ENCODE measurements at regions not wholly inside any gene's neighbourhood (a gene's known extent, or its start where the extent isn't known, plus 50 kb on each side); places are given as distances from the start of the nearest gene placed in this dataset.

DNA sequence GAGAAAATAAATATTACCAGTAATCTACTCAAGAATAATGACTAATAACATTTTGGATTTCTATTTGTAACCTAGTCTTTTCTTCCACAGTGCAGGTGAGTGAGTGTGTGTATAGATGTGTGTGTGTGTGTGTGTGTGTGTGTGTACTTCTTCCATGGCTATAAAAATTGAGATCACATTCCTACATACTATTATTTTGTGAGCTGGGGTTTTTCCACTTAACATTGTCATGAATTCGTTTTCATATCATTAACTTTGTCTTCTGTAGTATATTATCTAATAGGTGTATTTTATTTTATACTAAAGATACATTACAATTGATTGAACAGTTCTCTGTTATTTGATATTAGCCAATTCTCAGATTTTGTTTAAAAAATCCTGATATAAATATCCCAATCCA, 152.4 kb upstream of the TRPC7 start:
- TF ChIP-seq, protein P1, sequence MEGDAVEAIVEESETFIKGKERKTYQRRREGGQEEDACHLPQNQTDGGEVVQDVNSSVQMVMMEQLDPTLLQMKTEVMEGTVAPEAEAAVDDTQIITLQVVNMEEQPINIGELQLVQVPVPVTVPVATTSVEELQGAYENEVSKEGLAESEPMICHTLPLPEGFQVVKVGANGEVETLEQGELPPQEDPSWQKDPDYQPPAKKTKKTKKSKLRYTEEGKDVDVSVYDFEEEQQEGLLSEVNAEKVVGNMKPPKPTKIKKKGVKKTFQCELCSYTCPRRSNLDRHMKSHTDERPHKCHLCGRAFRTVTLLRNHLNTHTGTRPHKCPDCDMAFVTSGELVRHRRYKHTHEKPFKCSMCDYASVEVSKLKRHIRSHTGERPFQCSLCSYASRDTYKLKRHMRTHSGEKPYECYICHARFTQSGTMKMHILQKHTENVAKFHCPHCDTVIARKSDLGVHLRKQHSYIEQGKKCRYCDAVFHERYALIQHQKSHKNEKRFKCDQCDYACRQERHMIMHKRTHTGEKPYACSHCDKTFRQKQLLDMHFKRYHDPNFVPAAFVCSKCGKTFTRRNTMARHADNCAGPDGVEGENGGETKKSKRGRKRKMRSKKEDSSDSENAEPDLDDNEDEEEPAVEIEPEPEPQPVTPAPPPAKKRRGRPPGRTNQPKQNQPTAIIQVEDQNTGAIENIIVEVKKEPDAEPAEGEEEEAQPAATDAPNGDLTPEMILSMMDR (IDR thresholded peaks at IDR 0.05) = no peak
- no peaks in the 10 kb centered on the region for H3K4me1 ChIP-seq
- H3K36me3 ChIP-seq = no peaks in the 10 kb centered on the region
- no peak for DNase-seq
- no peak overlapping the region for H3K4me3 ChIP-seq
- H3K27ac ChIP-seq = no peak overlapping the region
- intact Hi-C loops (cut with DNase I) = no loop called here
- H3K9me3 ChIP-seq = no peaks in the 10 kb centered on the region
- H3K27me3 ChIP-seq = no peaks in the 10 kb centered on the region
- ATAC-seq = no peak

DNA sequence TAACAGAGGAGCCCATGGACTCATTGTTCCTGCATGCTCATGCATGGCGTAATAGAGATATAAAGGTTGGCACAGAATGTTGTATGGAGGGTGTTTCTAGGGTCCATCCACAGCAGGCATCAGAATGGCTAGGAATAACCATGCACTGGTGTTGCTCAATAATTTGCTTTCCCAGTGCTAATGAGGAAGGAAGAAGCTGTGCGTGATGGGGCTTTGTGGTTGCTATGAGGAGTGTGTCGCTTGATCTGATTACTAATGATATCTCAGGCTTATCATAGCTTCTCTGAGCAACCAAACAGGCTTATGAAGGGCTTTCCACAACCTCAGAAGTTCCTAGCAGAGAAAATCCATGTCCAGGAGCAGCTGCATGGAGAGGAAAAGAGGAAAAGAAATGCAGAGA, 151.3 kb upstream of the TRPC7 start:
- H3K36me3 ChIP-seq = no peaks in the 10 kb centered on the region
- H3K27me3 ChIP-seq = no peaks in the 10 kb centered on the region
- no peak for DNase-seq
- intact Hi-C loops (cut with DNase I) = no loop called here
- ATAC-seq = no peak
- no peaks in the 10 kb centered on the region for H3K4me1 ChIP-seq
- H3K27ac ChIP-seq = no peak overlapping the region
- H3K9me3 ChIP-seq = no peaks in the 10 kb centered on the region
- TF ChIP-seq, protein P1 (IDR thresholded peaks at IDR 0.05) = no peak
- H3K4me3 ChIP-seq = no peak overlapping the region

DNA sequence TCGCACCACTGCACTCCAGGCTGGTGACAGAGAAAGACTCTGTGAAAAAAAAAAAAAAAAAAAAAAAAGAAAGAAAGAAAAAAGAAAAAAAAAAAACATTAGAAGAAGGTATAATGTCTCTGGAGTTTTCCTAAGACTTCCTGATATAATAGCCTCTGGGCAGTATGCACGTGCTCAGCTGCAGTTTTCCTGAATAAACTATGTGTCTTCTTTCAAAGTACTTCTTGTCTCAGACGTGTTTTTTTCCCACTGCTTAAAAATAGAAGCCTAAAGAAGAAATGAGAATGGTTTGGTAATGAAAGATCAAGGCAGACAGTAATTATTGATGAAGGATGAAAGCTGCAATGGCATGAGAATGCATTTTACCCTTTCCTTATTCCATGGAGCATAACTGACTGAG, 148.1 kb upstream of the TRPC7 start:
- Histone ChIP-seq H3K9me3 (no peaks in the 10 kb centered on the region), H3K4me1 (no peaks in the 10 kb centered on the region), H3K27me3 (no peaks in the 10 kb centered on the region), H3K36me3 (no peaks in the 10 kb centered on the region), H3K4me3 (no peak overlapping the region), H3K27ac (no peak overlapping the region)
- TF ChIP-seq, protein P1 (IDR thresholded peaks at IDR 0.05) = no peak
- ATAC-seq = no peak
- no peak for DNase-seq
- intact Hi-C loops (cut with DNase I) = no loop called here

DNA sequence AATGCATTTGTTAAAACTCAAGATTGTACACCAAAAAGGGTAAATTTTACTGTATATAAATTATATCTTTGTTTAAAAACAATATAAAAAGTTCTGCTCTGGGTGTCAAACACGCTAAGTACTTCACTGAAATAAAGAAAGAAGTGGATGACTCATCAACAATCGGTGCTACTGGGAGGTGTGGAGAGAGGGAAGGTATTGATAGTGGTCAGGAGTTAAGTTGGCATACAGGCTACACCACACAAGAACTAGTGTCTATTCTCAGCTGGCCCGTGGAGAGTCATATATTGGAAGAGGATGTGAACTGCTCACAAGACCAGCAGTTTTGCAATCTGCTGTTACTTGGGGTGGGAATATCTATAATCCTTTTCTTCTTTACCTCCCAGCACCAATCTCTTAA, 145.7 kb upstream of the TRPC7 start:
- Histone ChIP-seq H3K4me1 (no peaks in the 10 kb centered on the region), H3K36me3 (no peaks in the 10 kb centered on the region), H3K27me3 (no peaks in the 10 kb centered on the region), H3K27ac (no peak overlapping the region), H3K4me3 (no peak overlapping the region), H3K9me3 (no peaks in the 10 kb centered on the region)
- intact Hi-C loops (cut with DNase I) = no loop called here
- DNase-seq (no peak), ATAC-seq (peak; percentile 67)
- TF ChIP-seq, protein P1 (IDR thresholded peaks at IDR 0.05) = no peak

DNA sequence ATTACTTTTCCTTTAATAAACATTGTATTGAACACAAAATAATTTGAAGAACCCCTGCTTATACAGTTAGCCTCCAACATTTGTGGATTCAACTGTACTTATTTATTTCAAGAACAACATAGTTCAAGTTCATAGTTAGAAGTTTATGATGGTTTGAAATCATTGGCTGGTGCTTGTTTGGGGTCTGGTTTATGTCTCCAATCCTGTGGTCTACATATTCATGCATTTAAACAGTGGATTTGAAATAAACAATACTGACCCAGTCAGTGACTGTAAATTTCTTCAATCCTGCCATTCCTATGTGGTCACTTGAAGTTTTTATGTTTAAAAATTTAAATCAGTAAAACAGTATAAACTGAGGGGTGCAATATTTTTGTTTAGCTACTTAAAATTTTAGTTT, 145.1 kb upstream of the TRPC7 start:
- Histone ChIP-seq H3K27ac (no peak overlapping the region), H3K4me3 (no peak overlapping the region), H3K9me3 (no peaks in the 10 kb centered on the region), H3K27me3 (no peaks in the 10 kb centered on the region), H3K36me3 (no peaks in the 10 kb centered on the region), H3K4me1 (no peaks in the 10 kb centered on the region)
- DNase-seq (no peak), ATAC-seq (no peak)
- TF ChIP-seq, protein P1 (IDR thresholded peaks at IDR 0.05) = no peak
- intact Hi-C loops (cut with DNase I) = no loop called here

Data from left lung (tissue), 4 donors.